Fibroblast of villous mesenchyme (primary cell): ENCODE measurements at regions not wholly inside any gene's neighbourhood (a gene's known extent, or its start where the extent isn't known, plus 50 kb on each side); places are given as distances from the start of the nearest gene placed in this dataset. TPM values are rescaled to one million over a fixed set of nuclear protein-coding genes. Genes with fewer than 3 reads are reported as not detected.

Source experiments
- DNase-seq: peaks from one replicate; pipeline ENCODE4 v3.0.0-alpha.2; 2010; ENCODE audit warnings: low read depth
- H3K4me3 ChIP-seq: 2 replicates; pipeline ENCODE4 v1.5.1; 2011; ENCODE audit warnings: low read depth, mild to moderate bottlenecking, low read length
- small RNA-seq: library from RNA; depleted of rRNA; stranded (forward); fragments of <200 nt; gene quantifications from one replicate; pipeline ENCODE3, GENCODE V24; 2012
- TF ChIP-seq, protein P1 (sequence below): IDR thresholded peaks from 2 replicates; pipeline ENCODE4 v1.5.1; 2012; ENCODE audit warnings: low read depth, mild to moderate bottlenecking, low read length; ENCODE audit not compliant: insufficient read depth

DNA sequence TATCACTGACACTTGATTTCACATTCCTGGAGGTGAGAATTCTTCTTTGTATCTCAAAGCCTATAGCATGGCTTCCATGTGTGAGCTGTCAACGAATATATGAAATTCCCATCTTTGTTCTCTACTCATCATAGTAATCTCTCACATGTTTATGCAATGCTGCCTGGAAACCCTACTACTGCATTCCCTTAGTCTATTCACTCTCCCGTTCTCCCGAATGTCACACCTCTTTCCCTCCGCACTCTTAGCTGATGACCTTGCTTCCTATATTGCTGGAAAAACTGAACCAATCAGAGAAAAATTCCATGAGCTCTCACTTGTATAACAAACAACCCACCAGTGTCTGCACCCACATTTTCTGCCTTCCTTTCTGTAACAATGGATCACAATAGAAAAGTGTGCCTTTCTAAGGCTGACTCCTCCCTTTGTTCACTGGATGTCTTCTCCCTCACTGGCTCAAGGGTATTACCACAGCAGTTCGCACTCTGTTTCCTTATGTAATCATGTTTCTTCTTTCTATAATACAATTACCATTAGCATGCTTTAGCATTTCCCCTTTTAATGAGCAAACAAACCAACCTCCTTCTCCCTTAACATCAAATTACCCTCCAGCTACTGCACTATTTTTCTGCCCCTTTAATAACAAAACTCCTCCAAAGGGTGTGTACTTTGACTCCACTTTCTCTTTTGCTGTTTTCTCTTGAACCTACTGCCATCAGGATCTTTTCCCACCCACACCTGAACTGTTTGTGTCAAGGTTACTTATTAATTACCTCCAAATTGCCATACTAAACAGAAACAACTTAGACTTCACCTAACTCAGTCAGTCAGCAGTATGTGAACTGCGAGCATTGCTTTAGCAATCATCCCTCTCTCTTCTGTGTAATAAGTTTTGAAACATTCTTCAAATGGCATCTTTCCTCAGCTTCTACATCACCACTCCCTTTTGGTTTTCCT lies 63.9 kb upstream of the CCDC196 start:
- DNase-seq = no peak
- TF ChIP-seq, protein P1, sequence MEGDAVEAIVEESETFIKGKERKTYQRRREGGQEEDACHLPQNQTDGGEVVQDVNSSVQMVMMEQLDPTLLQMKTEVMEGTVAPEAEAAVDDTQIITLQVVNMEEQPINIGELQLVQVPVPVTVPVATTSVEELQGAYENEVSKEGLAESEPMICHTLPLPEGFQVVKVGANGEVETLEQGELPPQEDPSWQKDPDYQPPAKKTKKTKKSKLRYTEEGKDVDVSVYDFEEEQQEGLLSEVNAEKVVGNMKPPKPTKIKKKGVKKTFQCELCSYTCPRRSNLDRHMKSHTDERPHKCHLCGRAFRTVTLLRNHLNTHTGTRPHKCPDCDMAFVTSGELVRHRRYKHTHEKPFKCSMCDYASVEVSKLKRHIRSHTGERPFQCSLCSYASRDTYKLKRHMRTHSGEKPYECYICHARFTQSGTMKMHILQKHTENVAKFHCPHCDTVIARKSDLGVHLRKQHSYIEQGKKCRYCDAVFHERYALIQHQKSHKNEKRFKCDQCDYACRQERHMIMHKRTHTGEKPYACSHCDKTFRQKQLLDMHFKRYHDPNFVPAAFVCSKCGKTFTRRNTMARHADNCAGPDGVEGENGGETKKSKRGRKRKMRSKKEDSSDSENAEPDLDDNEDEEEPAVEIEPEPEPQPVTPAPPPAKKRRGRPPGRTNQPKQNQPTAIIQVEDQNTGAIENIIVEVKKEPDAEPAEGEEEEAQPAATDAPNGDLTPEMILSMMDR = no peak
- no peak overlapping the region for H3K4me3 ChIP-seq

DNA sequence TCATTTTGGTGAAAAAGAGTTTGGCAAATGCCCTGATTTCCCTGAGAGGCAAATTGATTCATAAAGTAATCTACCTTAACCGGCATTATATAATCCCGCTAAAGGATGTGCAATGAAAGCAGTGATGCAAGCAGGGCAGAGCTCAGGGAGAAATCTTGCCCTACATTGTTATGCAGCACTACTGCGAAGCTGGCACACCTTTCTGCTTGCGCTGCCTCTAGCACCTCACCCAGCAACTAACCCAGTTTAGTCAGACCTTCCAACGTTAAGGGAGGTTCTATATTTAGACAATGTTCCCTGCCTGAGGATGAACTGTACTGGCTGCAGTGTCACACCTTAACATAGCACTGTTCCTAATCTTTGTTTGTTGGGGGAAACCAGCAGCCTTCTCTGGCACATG lies 60.8 kb upstream of the CCDC196 start:
- no peak for DNase-seq
- no peak overlapping the region for H3K4me3 ChIP-seq
- TF ChIP-seq, protein P1 = no peak

DNA sequence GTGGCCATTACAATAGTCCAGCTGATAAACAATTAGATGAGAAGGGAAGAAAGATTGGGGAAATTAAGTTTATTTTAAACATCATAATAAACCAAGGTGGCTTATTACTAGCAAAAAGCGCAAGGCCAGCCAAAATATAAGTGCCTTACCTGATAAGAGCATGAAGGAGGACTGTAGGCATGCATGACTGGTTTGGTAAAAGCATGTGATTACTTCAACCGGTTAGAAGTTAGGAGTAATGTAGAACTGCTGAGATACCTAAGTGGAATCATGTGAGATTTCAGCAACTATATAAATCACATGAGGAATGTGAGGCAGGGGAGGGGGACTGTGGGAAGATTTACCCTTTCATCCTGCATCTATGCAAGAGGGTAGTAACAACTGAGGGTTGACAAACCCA lies 59.7 kb upstream of the CCDC196 start:
- DNase-seq = no peak
- H3K4me3 ChIP-seq = no peak overlapping the region
- TF ChIP-seq, protein P1 = no peak

DNA sequence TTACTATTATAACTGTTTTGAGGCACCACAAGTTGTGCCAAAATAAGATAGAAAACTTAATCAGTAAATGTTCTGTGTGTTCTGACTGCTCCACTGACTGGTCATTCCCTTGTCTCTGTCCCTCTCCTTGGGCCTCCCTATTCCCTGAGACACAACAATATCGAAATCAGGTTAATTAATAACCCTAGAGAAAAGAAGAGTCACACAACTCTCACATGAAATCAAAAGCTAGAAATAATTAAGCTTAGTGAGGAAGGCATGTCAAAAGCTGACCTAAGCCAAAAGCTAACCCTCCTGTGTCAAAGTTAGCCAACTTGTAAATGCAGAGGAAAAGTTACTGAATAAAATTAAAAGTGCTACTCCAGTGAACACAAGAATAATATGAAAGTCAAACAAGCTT lies 53.8 kb upstream of the CCDC196 start:
- DNase-seq = no peak
- H3K4me3 ChIP-seq = no peak overlapping the region
- TF ChIP-seq, protein P1 = no peak

DNA sequence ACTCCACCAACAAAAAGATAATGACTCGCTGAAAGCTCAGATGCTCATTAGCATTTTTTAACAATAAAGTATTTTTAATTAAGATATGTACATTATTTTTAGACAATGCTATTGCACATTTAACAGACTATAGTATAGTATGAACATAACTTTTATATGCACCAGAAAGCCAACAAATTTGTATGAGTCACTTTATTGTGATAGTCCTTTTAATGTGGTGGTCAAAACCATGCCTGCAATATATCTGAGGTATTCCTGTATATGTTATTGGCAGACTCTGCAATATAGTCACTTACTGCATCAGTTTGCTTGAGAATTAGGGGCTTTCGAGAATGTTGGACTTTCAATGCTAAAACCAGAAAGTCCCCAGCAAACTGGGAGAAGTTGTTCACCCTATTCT lies 51.7 kb upstream of the CCDC196 start:
- TF ChIP-seq, protein P1 = no peak
- DNase-seq = no peak
- H3K4me3 ChIP-seq = no peak overlapping the region

DNA sequence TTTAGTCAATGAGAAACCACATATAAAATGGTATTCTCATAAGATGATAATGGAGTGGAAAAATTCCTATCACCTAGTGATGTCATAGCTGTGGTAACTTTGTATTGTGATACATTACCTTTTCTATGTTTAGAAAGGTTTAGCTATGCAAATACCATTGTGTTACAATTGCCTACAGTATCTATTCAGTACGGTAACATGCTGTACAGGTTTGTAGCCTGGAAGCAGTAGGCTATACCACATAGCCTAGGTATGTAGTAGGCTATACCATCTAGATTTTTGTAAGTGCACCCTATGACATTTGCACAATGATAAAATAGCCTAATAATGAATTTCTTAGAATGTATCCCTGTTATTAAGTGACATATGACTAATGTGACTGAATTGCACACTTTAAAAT lies 50.5 kb upstream of the CCDC196 start:
- TF ChIP-seq, protein P1 = no peak
- no peak overlapping the region for H3K4me3 ChIP-seq
- no peak for DNase-seq

Small RNA genes in the stretch of these regions (small RNA-seq; reads per million reads assigned to genes)
- not detected for gene RF00019
